ENCODE measurements at regions not wholly inside any gene's neighbourhood (a gene's known extent, or its start where the extent isn't known, plus 50 kb on each side); places are given as distances from the start of the nearest gene placed in this dataset.

GRCh38 chr18:2351126-2351850 lies 220.0 kb downstream of the METTL4 start:
- no peaks in the 10 kb centered on the region for H3K27me3 ChIP-seq
- H3K9me3 ChIP-seq, result no peaks in the 10 kb centered on the region
- no peak overlapping the region for H3K27ac ChIP-seq
- no peaks in the 10 kb centered on the region for H3K4me1 ChIP-seq
- DNase-seq, result no peak
- no peaks in the 10 kb centered on the region for H3K36me3 ChIP-seq
- WGBS, 5 donors, result 87 to 90% (median 90%) methylated on average over 31 of the region's 31 CpGs
- TF ChIP-seq, protein P1, sequence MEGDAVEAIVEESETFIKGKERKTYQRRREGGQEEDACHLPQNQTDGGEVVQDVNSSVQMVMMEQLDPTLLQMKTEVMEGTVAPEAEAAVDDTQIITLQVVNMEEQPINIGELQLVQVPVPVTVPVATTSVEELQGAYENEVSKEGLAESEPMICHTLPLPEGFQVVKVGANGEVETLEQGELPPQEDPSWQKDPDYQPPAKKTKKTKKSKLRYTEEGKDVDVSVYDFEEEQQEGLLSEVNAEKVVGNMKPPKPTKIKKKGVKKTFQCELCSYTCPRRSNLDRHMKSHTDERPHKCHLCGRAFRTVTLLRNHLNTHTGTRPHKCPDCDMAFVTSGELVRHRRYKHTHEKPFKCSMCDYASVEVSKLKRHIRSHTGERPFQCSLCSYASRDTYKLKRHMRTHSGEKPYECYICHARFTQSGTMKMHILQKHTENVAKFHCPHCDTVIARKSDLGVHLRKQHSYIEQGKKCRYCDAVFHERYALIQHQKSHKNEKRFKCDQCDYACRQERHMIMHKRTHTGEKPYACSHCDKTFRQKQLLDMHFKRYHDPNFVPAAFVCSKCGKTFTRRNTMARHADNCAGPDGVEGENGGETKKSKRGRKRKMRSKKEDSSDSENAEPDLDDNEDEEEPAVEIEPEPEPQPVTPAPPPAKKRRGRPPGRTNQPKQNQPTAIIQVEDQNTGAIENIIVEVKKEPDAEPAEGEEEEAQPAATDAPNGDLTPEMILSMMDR (IDR thresholded peaks at IDR 0.05), result no peak
- TF ChIP-seq EP300 (IDR thresholded peaks at IDR 0.05) (no peak), POLR2AphosphoS5 (IDR thresholded peaks at IDR 0.05) (no peak), POLR2A (IDR thresholded peaks at IDR 0.05) (no peak)
- intact Hi-C loops (cut with DNase I; ENCODE audit: low total_unique reads), result no loop called here
- no peak overlapping the region for H3K4me3 ChIP-seq

DNA sequence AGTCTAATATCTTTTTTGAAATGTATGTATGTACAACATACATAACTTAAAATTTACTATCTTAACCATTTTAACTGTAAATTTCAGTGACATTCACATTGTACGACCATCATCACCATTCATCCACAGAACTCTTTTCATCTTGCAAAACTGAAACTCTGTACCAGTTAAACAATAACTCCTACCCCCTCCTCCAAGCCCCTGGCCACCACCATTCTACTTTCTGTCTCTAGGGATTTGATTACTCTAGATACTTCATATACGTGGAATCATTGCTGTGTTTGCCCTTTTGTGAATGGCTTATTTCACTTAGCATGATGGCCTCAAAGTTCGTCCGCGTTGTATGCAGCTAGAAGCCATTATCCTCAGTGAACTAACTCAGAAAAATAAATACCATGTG lies 217.0 kb downstream of the METTL4 start:
- Histone ChIP-seq H3K9me3 (no peaks in the 10 kb centered on the region), H3K27ac (no peak overlapping the region), H3K36me3 (no peaks in the 10 kb centered on the region), H3K27me3 (no peaks in the 10 kb centered on the region), H3K4me3 (no peak overlapping the region), H3K4me1 (no peaks in the 10 kb centered on the region)
- TF ChIP-seq, protein P1 (IDR thresholded peaks at IDR 0.05), result no peak
- TF ChIP-seq POLR2AphosphoS5 (IDR thresholded peaks at IDR 0.05) (no peak), EP300 (IDR thresholded peaks at IDR 0.05) (no peak), POLR2A (IDR thresholded peaks at IDR 0.05) (no peak)
- DNase-seq, result no peak
- intact Hi-C loops (cut with DNase I; ENCODE audit: low total_unique reads), result no loop called here
- WGBS, 5 donors, result 83 to 94% (median 88%) methylated on average over 5 of the region's 5 CpGs

DNA sequence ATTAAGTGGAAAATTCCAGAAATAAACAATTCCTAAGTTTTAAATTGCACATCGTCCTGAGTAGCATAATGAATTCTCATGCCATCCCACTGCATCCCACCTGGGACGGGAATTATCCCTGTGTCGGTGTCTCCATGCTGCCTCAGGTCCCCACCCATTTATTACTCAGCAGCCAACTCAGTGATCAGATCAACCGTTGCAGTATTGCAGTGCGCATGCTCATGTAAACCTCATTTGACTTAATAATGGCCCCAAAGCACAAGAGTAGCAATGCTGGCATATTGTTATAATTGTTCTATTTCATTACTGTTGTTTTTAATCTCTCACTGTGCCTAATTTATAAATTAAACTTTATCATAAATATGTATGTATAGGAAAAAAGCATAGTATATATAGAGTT lies 214.4 kb downstream of the METTL4 start:
- TF ChIP-seq, protein P1 (IDR thresholded peaks at IDR 0.05), result no peak
- TF ChIP-seq EP300 (IDR thresholded peaks at IDR 0.05) (no peak), POLR2A (IDR thresholded peaks at IDR 0.05) (no peak), POLR2AphosphoS5 (IDR thresholded peaks at IDR 0.05) (no peak)
- H3K36me3 ChIP-seq, result no peaks in the 10 kb centered on the region
- WGBS, 5 donors, result 91 to 94% (median 92%) methylated on average over 5 of the region's 5 CpGs
- no peak overlapping the region for H3K4me3 ChIP-seq
- H3K9me3 ChIP-seq, result no peaks in the 10 kb centered on the region
- no peaks in the 10 kb centered on the region for H3K27me3 ChIP-seq
- no peak overlapping the region for H3K27ac ChIP-seq
- no peaks in the 10 kb centered on the region for H3K4me1 ChIP-seq
- intact Hi-C loops (cut with DNase I; ENCODE audit: low total_unique reads), result no loop called here
- no peak for DNase-seq

DNA sequence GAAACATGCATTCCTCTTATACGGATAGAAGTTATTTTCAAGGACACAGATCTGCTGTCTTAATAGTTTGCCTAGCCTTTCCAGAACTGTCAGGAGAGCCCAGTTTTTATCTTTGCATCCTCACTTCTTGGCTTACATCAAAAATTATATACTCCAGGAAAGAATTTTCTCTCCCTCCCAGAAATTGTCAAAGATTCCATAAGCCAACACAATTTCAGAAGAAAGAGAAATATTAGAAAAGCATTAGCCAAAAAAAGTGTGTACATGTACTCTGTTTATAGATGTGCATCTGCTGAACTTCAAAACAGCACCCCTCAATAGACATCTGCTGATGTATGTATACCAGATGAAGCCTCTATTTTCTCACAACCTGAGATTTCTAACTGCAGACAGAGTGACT lies 210.4 kb downstream of the METTL4 start:
- WGBS, 5 donors, result 66 to 89% (median 74%) methylated on average over 1 of the region's 1 CpG
- TF ChIP-seq POLR2A (IDR thresholded peaks at IDR 0.05), result no peak
- TF ChIP-seq, protein P1 (IDR thresholded peaks at IDR 0.05), result no peak
- no peak for TF ChIP-seq POLR2AphosphoS5 (IDR thresholded peaks at IDR 0.05)
- no peak for TF ChIP-seq EP300 (IDR thresholded peaks at IDR 0.05)
- intact Hi-C loops (cut with DNase I; ENCODE audit: low total_unique reads), result no loop called here

More for the DNA sequence above, 210.4 kb downstream of the METTL4 start:
- Histone ChIP-seq H3K9me3 (no peaks in the 10 kb centered on the region), H3K4me3 (no peak overlapping the region), H3K4me1 (no peaks in the 10 kb centered on the region), H3K27me3 (no peaks in the 10 kb centered on the region), H3K27ac (no peak overlapping the region), H3K36me3 (no peaks in the 10 kb centered on the region)
- DNase-seq, result no peak

Data from stomach (tissue), 8 donors.